Skeletal muscle satellite cell (primary cell): ENCODE measurements at regions not wholly inside any gene's neighbourhood (a gene's known extent, or its start where the extent isn't known, plus 50 kb on each side); places are given as distances from the start of the nearest gene placed in this dataset.

ENCODE experiments used
- H3K27me3 ChIP-seq: 2 replicates; pipeline ENCODE4 v1.7.0; 2013; ENCODE audit warnings: low read length; ENCODE audit not compliant: control insufficient read depth, insufficient read depth
- H3K36me3 ChIP-seq: 2 replicates; pipeline ENCODE4 v1.7.0; 2013; ENCODE audit warnings: mild to moderate bottlenecking, control low read depth, low read length; ENCODE audit not compliant: insufficient read depth
- H3K4me1 ChIP-seq: 2 replicates; pipeline ENCODE4 v1.7.0; 2013; ENCODE audit warnings: low read length; ENCODE audit not compliant: control insufficient read depth, insufficient read depth
- H3K4me2 ChIP-seq: 2 replicates; pipeline ENCODE4 v1.7.0; 2013; ENCODE audit warnings: mild to moderate bottlenecking, low read length
- H3K4me3 ChIP-seq: 2 replicates; pipeline ENCODE4 v1.7.0; 2013; ENCODE audit warnings: low read length
- H3K9ac ChIP-seq: 2 replicates; pipeline ENCODE4 v1.7.0; 2013; ENCODE audit warnings: mild to moderate bottlenecking, low read depth, low read length, moderate library complexity
- H3K9me3 ChIP-seq: replicated peaks from 2 replicates; pipeline ENCODE4 v1.7.0; 2013; ENCODE audit warnings: mild to moderate bottlenecking, control low read depth, low read length

- Histone ChIP-seq H3K4me1 (no peaks in the 10 kb centered on the region), H3K9me3 (no peaks in the 10 kb centered on the region), H3K27me3 (no peaks in the 10 kb centered on the region), H3K4me2 (no peak overlapping the region), H3K36me3 (no peaks in the 10 kb centered on the region), H3K4me3 (no peak overlapping the region), H3K9ac (no peak overlapping the region)
Observed at GRCh38 chr18:75839041-75839440, 411.5 kb upstream of the SMIM21 start.

GRCh38 chr18:75837316-75837715, 409.8 kb upstream of the SMIM21 start:
- H3K4me3 ChIP-seq = no peak overlapping the region
- H3K4me2 ChIP-seq = no peak overlapping the region
- no peaks in the 10 kb centered on the region for H3K4me1 ChIP-seq
- H3K27me3 ChIP-seq = no peaks in the 10 kb centered on the region
- no peak overlapping the region for H3K9ac ChIP-seq
- H3K9me3 ChIP-seq = no peaks in the 10 kb centered on the region
- H3K36me3 ChIP-seq = no peaks in the 10 kb centered on the region

DNA sequence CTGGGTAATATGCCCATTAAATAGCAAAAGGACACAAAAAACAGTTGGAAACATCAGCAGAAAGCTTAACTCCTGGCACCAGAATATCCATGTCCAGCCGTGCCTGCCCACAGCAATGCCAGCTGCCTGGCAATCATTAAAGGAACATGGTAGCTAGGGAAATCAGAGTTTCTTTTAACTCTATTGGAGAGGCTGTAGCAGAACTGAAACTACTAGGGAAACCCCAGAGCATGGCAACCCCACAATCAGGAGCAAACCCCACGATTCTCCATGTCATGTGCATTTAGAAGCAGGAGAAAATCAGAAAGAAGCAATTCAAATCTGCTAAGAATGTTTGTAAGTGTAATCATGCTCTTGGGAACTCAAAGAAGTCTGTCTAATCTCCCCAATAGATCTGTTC, 409.0 kb upstream of the SMIM21 start:
- H3K9ac ChIP-seq = no peak overlapping the region
- no peaks in the 10 kb centered on the region for H3K4me1 ChIP-seq
- no peaks in the 10 kb centered on the region for H3K36me3 ChIP-seq
- H3K4me2 ChIP-seq = no peak overlapping the region
- no peaks in the 10 kb centered on the region for H3K9me3 ChIP-seq
- no peaks in the 10 kb centered on the region for H3K27me3 ChIP-seq
- no peak overlapping the region for H3K4me3 ChIP-seq

- Histone ChIP-seq H3K9me3 (no peaks in the 10 kb centered on the region), H3K4me1 (no peaks in the 10 kb centered on the region), H3K4me3 (no peak overlapping the region), H3K9ac (no peak overlapping the region), H3K36me3 (no peaks in the 10 kb centered on the region), H3K4me2 (no peak overlapping the region), H3K27me3 (no peaks in the 10 kb centered on the region)
Observed at GRCh38 chr18:75831960-75832359, 404.5 kb upstream of the SMIM21 start.

- Histone ChIP-seq H3K4me2 (no peak overlapping the region), H3K36me3 (no peaks in the 10 kb centered on the region), H3K9me3 (no peaks in the 10 kb centered on the region), H3K27me3 (no peaks in the 10 kb centered on the region), H3K4me1 (no peaks in the 10 kb centered on the region), H3K4me3 (no peak overlapping the region), H3K9ac (no peak overlapping the region)
Observed at GRCh38 chr18:75830828-75831227, 403.3 kb upstream of the SMIM21 start.

GRCh38 chr18:75829091-75829490, 401.6 kb upstream of the SMIM21 start:
- Histone ChIP-seq H3K9me3 (no peaks in the 10 kb centered on the region), H3K27me3 (no peaks in the 10 kb centered on the region), H3K36me3 (no peaks in the 10 kb centered on the region), H3K4me3 (no peak overlapping the region), H3K4me2 (no peak overlapping the region), H3K9ac (no peak overlapping the region), H3K4me1 (no peaks in the 10 kb centered on the region)

DNA sequence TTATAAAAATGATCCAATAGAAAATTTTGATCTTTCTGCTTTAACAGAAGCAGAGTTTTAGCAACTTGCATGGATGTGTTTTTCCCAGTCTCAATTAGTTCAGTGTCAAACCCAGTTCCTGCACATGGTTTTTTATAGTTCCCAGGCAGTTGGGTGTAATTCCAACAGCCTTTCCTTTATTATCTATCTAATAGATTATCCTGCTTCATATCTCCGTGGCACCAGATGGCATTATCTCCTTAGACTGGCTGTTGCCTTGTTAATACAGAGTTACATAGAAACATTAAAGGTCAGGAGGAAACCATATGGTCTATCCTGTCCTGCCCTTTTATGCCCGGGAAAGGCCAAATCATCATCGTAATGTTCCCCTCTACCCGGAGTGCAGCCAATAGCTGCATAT, 400.9 kb upstream of the SMIM21 start:
- no peaks in the 10 kb centered on the region for H3K9me3 ChIP-seq
- H3K4me1 ChIP-seq = no peaks in the 10 kb centered on the region
- H3K27me3 ChIP-seq = no peaks in the 10 kb centered on the region
- H3K9ac ChIP-seq = no peak overlapping the region
- no peak overlapping the region for H3K4me2 ChIP-seq
- no peak overlapping the region for H3K4me3 ChIP-seq
- no peaks in the 10 kb centered on the region for H3K36me3 ChIP-seq

DNA sequence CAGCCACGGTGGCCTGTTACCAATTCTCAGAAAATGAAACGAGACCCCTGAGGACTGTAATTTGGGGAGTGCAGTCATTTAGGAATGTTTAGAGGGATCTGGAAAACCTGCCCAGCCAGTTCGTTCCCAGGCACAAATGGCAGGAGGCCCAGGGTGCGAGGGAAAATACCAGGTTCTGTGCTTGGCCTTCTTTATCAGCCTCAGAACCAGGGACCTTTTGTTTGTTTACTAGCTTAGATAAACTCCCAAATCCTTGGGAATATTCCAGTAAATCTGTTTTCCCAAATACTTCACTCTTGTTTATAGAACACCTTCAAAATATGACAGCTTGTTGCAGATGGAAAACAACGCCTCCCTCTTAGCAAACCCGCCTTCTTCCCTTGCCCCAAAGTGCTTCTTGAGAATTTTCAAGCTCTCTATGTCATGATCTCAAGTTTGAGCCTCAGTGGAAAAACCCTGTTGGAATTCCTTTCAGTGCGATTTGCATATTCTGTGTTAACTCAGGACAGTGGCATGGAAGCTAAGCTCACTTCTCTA, 400.3 kb upstream of the SMIM21 start:
- Histone ChIP-seq H3K9me3 (no peaks in the 10 kb centered on the region), H3K4me3 (no peak overlapping the region), H3K4me2 (no peak overlapping the region), H3K36me3 (no peaks in the 10 kb centered on the region), H3K9ac (no peak overlapping the region), H3K27me3 (no peaks in the 10 kb centered on the region), H3K4me1 (no peaks in the 10 kb centered on the region)

DNA sequence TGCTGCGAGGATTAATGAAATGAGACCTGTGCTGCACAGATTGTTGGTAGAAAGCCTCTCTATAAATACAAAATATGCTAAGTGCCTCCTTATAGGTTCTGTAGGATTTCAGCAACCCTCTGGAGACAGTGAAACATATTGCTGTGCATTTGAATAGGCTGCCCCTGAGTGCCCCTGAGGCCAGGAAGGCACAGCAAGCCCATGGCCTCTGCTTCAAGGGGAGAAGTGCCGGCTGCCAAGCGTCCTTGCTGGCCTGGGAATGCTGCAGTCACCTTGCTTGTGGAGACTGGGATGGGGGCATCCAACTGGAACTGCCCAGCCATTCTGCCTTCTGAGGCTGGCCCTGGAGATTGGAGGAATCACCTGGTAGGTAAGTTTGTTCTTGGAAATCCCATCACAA, 397.2 kb upstream of the SMIM21 start:
- Histone ChIP-seq H3K4me3 (no peak overlapping the region), H3K4me1 (no peaks in the 10 kb centered on the region), H3K36me3 (no peaks in the 10 kb centered on the region), H3K9me3 (no peaks in the 10 kb centered on the region), H3K27me3 (no peaks in the 10 kb centered on the region), H3K4me2 (no peak overlapping the region), H3K9ac (no peak overlapping the region)

DNA sequence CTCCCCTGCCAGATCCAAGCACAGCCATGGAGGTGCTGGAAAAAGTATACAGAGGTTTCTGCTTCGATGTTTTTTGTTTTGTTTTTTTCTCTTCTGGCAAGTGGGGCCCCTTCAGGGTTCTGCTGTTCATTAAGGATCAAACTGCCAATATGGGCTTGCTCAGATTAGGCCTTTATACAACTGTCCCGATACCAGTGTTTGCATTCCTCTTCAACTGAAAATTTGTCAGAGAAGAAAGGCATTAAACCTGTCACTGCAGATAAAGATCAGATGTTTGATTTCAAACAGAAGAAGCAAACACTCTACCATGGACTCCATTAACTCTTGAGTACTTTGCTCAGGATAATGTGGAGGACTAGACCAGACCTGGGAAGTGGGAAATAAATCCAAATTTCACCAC, 396.0 kb upstream of the SMIM21 start:
- H3K27me3 ChIP-seq = no peaks in the 10 kb centered on the region
- H3K9ac ChIP-seq = no peak overlapping the region
- no peaks in the 10 kb centered on the region for H3K36me3 ChIP-seq
- H3K4me1 ChIP-seq = no peaks in the 10 kb centered on the region
- H3K4me3 ChIP-seq = no peak overlapping the region
- no peaks in the 10 kb centered on the region for H3K9me3 ChIP-seq
- H3K4me2 ChIP-seq = no peak overlapping the region

DNA sequence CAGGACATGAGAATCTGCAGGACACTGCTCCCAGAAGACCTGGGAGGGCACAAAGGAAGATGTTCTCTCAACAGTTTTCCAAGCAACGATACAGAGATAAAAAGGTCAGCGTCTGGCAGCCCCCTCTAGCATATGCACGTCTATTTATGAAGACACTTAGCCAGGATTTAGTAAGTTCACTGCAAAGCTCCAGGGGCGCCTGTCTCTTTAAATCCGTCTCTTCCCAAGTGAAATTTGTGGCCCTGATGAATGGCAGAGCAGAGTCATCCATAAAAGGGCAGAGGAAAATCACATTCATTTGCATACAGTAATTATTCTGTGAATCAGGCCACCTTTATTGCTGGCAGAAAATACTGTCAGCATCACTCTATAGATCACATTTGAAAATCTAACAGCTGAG, 390.9 kb upstream of the SMIM21 start:
- no peak overlapping the region for H3K4me2 ChIP-seq
- no peak overlapping the region for H3K9ac ChIP-seq
- no peaks in the 10 kb centered on the region for H3K4me1 ChIP-seq
- H3K27me3 ChIP-seq = no peaks in the 10 kb centered on the region
- H3K36me3 ChIP-seq = no peaks in the 10 kb centered on the region
- no peak overlapping the region for H3K4me3 ChIP-seq
- H3K9me3 ChIP-seq = no peaks in the 10 kb centered on the region

GRCh38 chr18:75815767-75816166, 388.3 kb upstream of the SMIM21 start:
- Histone ChIP-seq H3K36me3 (no peaks in the 10 kb centered on the region), H3K4me3 (no peak overlapping the region), H3K9ac (no peak overlapping the region), H3K9me3 (no peaks in the 10 kb centered on the region), H3K27me3 (no peaks in the 10 kb centered on the region), H3K4me1 (peaks cover 8% of the 10 kb centered on the region), H3K4me2 (no peak overlapping the region)
